ENCODE measurements at regions not wholly inside any gene's neighbourhood (a gene's known extent, or its start where the extent isn't known, plus 50 kb on each side); places are given as distances from the start of the nearest gene placed in this dataset.

DNA sequence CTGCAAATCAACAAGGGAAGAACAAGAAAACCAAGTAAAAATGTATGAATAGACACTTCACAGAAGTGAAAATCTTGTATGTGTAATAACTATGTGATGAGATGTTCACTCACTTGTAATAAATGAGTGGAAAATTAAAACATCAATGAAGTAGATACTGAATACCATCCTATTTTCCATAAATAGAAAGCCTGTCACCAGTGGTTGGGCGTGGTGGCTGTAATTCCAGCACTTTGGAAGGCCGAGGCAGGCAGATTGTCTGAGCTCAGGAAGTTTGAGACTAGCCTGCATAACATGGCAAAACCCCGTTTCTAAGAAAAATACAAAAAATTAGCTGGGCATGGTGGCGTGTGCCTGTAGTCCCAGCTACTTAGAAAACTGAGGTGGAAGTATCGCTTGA is 53.5 kb upstream of the SOD3 start:
- TF ChIP-seq, protein P1, sequence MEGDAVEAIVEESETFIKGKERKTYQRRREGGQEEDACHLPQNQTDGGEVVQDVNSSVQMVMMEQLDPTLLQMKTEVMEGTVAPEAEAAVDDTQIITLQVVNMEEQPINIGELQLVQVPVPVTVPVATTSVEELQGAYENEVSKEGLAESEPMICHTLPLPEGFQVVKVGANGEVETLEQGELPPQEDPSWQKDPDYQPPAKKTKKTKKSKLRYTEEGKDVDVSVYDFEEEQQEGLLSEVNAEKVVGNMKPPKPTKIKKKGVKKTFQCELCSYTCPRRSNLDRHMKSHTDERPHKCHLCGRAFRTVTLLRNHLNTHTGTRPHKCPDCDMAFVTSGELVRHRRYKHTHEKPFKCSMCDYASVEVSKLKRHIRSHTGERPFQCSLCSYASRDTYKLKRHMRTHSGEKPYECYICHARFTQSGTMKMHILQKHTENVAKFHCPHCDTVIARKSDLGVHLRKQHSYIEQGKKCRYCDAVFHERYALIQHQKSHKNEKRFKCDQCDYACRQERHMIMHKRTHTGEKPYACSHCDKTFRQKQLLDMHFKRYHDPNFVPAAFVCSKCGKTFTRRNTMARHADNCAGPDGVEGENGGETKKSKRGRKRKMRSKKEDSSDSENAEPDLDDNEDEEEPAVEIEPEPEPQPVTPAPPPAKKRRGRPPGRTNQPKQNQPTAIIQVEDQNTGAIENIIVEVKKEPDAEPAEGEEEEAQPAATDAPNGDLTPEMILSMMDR (IDR thresholded peaks at IDR 0.05), result no peak
- TF ChIP-seq POLR2A (IDR thresholded peaks at IDR 0.05), result no peak

All from uterus (tissue), 2 donors.